Brain microvascular endothelial cell (primary cell): ENCODE measurements at regions not wholly inside any gene's neighbourhood (a gene's known extent, or its start where the extent isn't known, plus 50 kb on each side); places are given as distances from the start of the nearest gene placed in this dataset.
A peak's percentile ranks its signal among the peaks of the same experiment; 100 is the strongest.

Source experiments
- DNase-seq: peaks from one replicate; pipeline ENCODE4 v3.0.0-alpha.2; 2020
- H3K27ac ChIP-seq: fragments of 250-450 bp; sonication (Bioruptor Pico); 2 replicates; pipeline ENCODE4 v1.5.1; 2020; ENCODE audit warnings: mild to moderate bottlenecking, moderate library complexity
- H3K27me3 ChIP-seq: fragments of 250-450 bp; sonication (Bioruptor Pico); replicated peaks from 2 replicates; pipeline ENCODE4 v1.5.1; 2020; ENCODE audit warnings: mild to moderate bottlenecking
- H3K36me3 ChIP-seq: fragments of 250-450 bp; sonication (Bioruptor Pico); replicated peaks from 2 replicates; pipeline ENCODE4 v1.5.1; 2020; ENCODE audit warnings: mild to moderate bottlenecking
- H3K4me3 ChIP-seq: 2 replicates; pipeline ENCODE4 v1.5.1; 2011; ENCODE audit warnings: low read depth, mild to moderate bottlenecking, control low read depth, low read length, moderate library complexity
- in situ Hi-C: cut with HindIII; loops from 2 replicates; pipeline ENCODE4 v1.10.0; 2017; ENCODE audit warnings: low sequenced_read_pairs, low pct_ligation_motif_present
- TF ChIP-seq, protein P1 (sequence below): IDR thresholded peaks from 2 replicates; pipeline ENCODE4 v1.5.1; 2011; ENCODE audit warnings: low read depth, mild to moderate bottlenecking, moderate library complexity, low read length, control low read depth, inconsistent platforms; ENCODE audit errors: missing control alignments

DNA sequence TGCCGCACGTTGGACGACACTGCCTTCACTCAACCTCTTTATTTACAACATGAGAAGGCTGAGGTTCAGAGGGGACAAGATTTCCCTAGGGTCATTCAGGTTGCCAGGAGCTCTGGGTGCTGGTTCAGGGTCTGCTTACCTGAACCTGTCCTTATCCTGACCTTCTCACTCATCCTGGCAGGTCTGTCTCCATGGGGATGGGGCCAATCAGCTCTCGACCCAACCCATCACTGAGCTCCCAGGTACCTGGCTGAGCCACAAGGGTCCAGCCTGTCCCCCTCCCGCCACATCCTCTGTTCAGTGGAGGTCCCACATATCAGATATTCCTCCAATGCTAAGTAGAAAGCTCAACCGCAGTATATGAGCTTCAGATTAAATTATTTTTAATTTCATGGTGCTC lies 225.6 kb downstream of the ANKRD60 start:
- H3K27me3 ChIP-seq: no peaks in the 10 kb centered on the region
- no peaks in the 10 kb centered on the region for H3K36me3 ChIP-seq
- H3K4me3 ChIP-seq: no peak overlapping the region
- in situ Hi-C loops: no loop called here
- DNase-seq: no peak
- TF ChIP-seq, protein P1, sequence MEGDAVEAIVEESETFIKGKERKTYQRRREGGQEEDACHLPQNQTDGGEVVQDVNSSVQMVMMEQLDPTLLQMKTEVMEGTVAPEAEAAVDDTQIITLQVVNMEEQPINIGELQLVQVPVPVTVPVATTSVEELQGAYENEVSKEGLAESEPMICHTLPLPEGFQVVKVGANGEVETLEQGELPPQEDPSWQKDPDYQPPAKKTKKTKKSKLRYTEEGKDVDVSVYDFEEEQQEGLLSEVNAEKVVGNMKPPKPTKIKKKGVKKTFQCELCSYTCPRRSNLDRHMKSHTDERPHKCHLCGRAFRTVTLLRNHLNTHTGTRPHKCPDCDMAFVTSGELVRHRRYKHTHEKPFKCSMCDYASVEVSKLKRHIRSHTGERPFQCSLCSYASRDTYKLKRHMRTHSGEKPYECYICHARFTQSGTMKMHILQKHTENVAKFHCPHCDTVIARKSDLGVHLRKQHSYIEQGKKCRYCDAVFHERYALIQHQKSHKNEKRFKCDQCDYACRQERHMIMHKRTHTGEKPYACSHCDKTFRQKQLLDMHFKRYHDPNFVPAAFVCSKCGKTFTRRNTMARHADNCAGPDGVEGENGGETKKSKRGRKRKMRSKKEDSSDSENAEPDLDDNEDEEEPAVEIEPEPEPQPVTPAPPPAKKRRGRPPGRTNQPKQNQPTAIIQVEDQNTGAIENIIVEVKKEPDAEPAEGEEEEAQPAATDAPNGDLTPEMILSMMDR: no peak
- H3K27ac ChIP-seq: no peak overlapping the region

GRCh38 chr20:58001946-58002345 lies 226.5 kb downstream of the ANKRD60 start:
- DNase-seq: no peak
- in situ Hi-C loops: no loop called here
- Histone ChIP-seq H3K27ac (no peak overlapping the region), H3K4me3 (no peak overlapping the region), H3K36me3 (no peaks in the 10 kb centered on the region), H3K27me3 (no peaks in the 10 kb centered on the region)
- TF ChIP-seq, protein P1: no peak

DNA sequence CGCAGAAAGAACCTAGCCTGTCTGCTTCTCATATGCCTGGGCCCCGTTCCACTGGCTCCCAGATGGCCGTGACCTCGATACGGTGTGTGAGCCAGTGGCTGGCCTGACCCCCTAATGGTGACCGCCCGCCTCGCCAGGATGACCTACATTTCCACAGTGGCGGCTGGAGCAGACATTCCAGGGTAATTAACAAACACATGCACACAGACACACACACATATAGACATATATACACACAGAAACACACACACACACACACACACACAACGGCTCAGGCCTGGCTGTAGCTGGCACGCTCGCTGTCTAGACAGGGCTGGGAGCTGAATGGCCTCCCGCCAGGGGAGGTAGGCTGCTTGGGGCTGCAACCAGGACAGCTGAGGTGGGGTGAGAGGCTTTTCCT lies 227.1 kb downstream of the ANKRD60 start:
- Histone ChIP-seq H3K27me3 (no peaks in the 10 kb centered on the region), H3K36me3 (no peaks in the 10 kb centered on the region), H3K4me3 (no peak overlapping the region), H3K27ac (no peak overlapping the region)
- peak; percentile 22 for DNase-seq
- TF ChIP-seq, protein P1: no peak
- in situ Hi-C loops: no loop called here

DNA sequence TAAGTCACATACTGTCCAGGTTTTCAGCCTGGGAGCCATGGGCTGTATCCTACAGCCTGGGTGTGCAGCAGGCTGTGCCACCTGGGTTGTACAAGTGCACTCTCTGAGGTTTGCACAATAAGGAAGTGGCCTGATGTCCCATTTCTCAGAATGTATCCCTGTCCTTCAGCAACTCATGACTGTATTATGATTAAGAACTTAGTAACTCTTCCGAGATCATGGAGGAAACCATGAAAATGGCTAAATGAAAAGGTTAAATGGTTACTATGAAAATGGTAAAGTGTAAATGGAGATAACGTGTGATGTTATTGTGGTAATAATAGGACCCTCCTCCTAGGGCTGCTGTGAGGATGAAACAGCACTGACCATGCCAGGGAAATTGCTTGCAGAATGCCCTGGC lies 227.6 kb downstream of the ANKRD60 start:
- Histone ChIP-seq H3K4me3 (no peak overlapping the region), H3K36me3 (no peaks in the 10 kb centered on the region), H3K27me3 (no peaks in the 10 kb centered on the region), H3K27ac (no peak overlapping the region)
- in situ Hi-C loops: no loop called here
- TF ChIP-seq, protein P1: no peak
- no peak for DNase-seq

- in situ Hi-C loops: no loop called here
- H3K4me3 ChIP-seq: no peak overlapping the region
- H3K27ac ChIP-seq: no peak overlapping the region
- DNase-seq: no peak
- TF ChIP-seq, protein P1: no peak
- no peaks in the 10 kb centered on the region for H3K27me3 ChIP-seq
- no peaks in the 10 kb centered on the region for H3K36me3 ChIP-seq
Observed at GRCh38 chr20:57999465-58000111, 228.9 kb downstream of the ANKRD60 start.

DNA sequence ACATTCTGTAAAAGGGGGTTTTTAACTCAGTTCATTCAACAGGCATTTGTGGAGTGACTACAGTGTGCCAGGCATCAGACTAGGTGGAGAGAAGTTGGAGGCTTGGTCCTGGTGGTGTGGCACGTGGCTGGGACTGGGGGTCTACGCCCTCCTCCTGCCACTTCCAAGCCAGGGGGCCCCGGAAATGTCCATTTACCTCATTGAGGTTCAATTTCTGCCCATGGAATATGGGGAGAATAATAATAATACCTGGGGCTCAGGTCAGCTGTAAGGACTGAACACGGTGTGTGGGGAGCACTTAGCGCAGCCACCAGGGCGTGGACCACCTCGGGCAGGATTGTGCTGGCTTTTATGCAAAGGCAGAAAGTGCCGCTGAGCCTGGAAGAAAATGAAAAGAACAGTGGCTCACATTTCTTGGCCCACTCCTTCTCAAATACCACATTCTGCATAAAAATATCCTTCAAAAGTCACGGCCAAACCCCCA lies 229.4 kb downstream of the ANKRD60 start:
- DNase-seq: no peak
- Histone ChIP-seq H3K27ac (no peak overlapping the region), H3K36me3 (no peaks in the 10 kb centered on the region), H3K27me3 (no peaks in the 10 kb centered on the region), H3K4me3 (no peak overlapping the region)
- in situ Hi-C loops: no loop called here
- TF ChIP-seq, protein P1: no peak
